ENCODE measurements at regions not wholly inside any gene's neighbourhood (a gene's known extent, or its start where the extent isn't known, plus 50 kb on each side); places are given as distances from the start of the nearest gene placed in this dataset.
A peak's percentile ranks its signal among the peaks of the same experiment; 100 is the strongest.

GRCh38 chr5:136526021-136526420 is 160.7 kb upstream of the TRPC7 start:
- in situ Hi-C loops (cut with HindIII; ENCODE audit: low sequenced_read_pairs) = no loop called here

GRCh38 chr5:136525597-136525996 is 160.3 kb upstream of the TRPC7 start:
- in situ Hi-C loops (cut with HindIII; ENCODE audit: low sequenced_read_pairs) = no loop called here

More at GRCh38 chr5:136526021-136526420, 160.7 kb upstream of the TRPC7 start:
- no peak for DNase-seq (ENCODE audit: low spot score)

GRCh38 chr5:136522217-136522956 is 157.0 kb upstream of the TRPC7 start:
- in situ Hi-C loops (cut with HindIII; ENCODE audit: low sequenced_read_pairs) = no loop called here

More at GRCh38 chr5:136525597-136525996, 160.3 kb upstream of the TRPC7 start:
- no peak for DNase-seq (ENCODE audit: low spot score)

GRCh38 chr5:136521696-136522095 is 156.4 kb upstream of the TRPC7 start:
- DNase-seq (ENCODE audit: low spot score) = no peak
- in situ Hi-C loops (cut with HindIII; ENCODE audit: low sequenced_read_pairs) = no loop called here

More at GRCh38 chr5:136522217-136522956, 157.0 kb upstream of the TRPC7 start:
- no peak for DNase-seq (ENCODE audit: low spot score)

GRCh38 chr5:136518814-136519213 is 153.5 kb upstream of the TRPC7 start:
- in situ Hi-C loops (cut with HindIII; ENCODE audit: low sequenced_read_pairs) = no loop called here
- DNase-seq (ENCODE audit: low spot score) = no peak

GRCh38 chr5:136518174-136518573 is 152.8 kb upstream of the TRPC7 start:
- in situ Hi-C loops (cut with HindIII; ENCODE audit: low sequenced_read_pairs) = no loop called here
- no peak for DNase-seq (ENCODE audit: low spot score)

- no peak for DNase-seq (ENCODE audit: low spot score)
- in situ Hi-C loops (cut with HindIII; ENCODE audit: low sequenced_read_pairs) = no loop called here
Observed at GRCh38 chr5:136517755-136518154, 152.4 kb upstream of the TRPC7 start.

GRCh38 chr5:136516637-136517036 is 151.3 kb upstream of the TRPC7 start:
- no peak for DNase-seq (ENCODE audit: low spot score)
- in situ Hi-C loops (cut with HindIII; ENCODE audit: low sequenced_read_pairs) = no loop called here

- in situ Hi-C loops (cut with HindIII; ENCODE audit: low sequenced_read_pairs) = no loop called here
- DNase-seq (ENCODE audit: low spot score) = no peak
Observed at GRCh38 chr5:136513430-136513829, 148.1 kb upstream of the TRPC7 start.

GRCh38 chr5:136511046-136511445 is 145.7 kb upstream of the TRPC7 start:
- DNase-seq (ENCODE audit: low spot score) = no peak
- in situ Hi-C loops (cut with HindIII; ENCODE audit: low sequenced_read_pairs) = no loop called here

GRCh38 chr5:136510481-136510880 is 145.1 kb upstream of the TRPC7 start:
- in situ Hi-C loops (cut with HindIII; ENCODE audit: low sequenced_read_pairs) = no loop called here
- no peak for DNase-seq (ENCODE audit: low spot score)

- DNase-seq (ENCODE audit: low spot score) = no peak
- in situ Hi-C loops (cut with HindIII; ENCODE audit: low sequenced_read_pairs) = no loop called here
Observed at GRCh38 chr5:136506131-136506530, 140.8 kb upstream of the TRPC7 start.

GRCh38 chr5:136501133-136501532 is 135.8 kb upstream of the TRPC7 start:
- in situ Hi-C loops (cut with HindIII; ENCODE audit: low sequenced_read_pairs) = no loop called here
- DNase-seq (ENCODE audit: low spot score) = no peak

GRCh38 chr5:136492587-136492986 is 127.2 kb upstream of the TRPC7 start:
- in situ Hi-C loops (cut with HindIII; ENCODE audit: low sequenced_read_pairs) = no loop called here
- DNase-seq (ENCODE audit: low spot score) = no peak

- in situ Hi-C loops (cut with HindIII; ENCODE audit: low sequenced_read_pairs) = no loop called here
- DNase-seq (ENCODE audit: low spot score) = no peak
Observed at GRCh38 chr5:136491806-136492205, 126.5 kb upstream of the TRPC7 start.

GRCh38 chr5:136484808-136485325 is 119.5 kb upstream of the TRPC7 start:
- DNase-seq (ENCODE audit: low spot score) = no peak
- in situ Hi-C loops (cut with HindIII; ENCODE audit: low sequenced_read_pairs) = no loop called here

GRCh38 chr5:136482206-136482605 is 116.9 kb upstream of the TRPC7 start:
- DNase-seq (ENCODE audit: low spot score) = no peak
- in situ Hi-C loops (cut with HindIII; ENCODE audit: low sequenced_read_pairs) = no loop called here

- in situ Hi-C loops (cut with HindIII; ENCODE audit: low sequenced_read_pairs) = no loop called here
- no peak for DNase-seq (ENCODE audit: low spot score)
Observed at GRCh38 chr5:136474466-136474865, 109.1 kb upstream of the TRPC7 start.

GRCh38 chr5:136467632-136468031 is 102.3 kb upstream of the TRPC7 start:
- no peak for DNase-seq (ENCODE audit: low spot score)
- in situ Hi-C loops (cut with HindIII; ENCODE audit: low sequenced_read_pairs) = no loop called here

GRCh38 chr5:136466041-136466415 is 100.7 kb upstream of the TRPC7 start:
- no peak for DNase-seq (ENCODE audit: low spot score)
- in situ Hi-C loops (cut with HindIII; ENCODE audit: low sequenced_read_pairs) = no loop called here

GRCh38 chr5:136458481-136458880 is 93.1 kb upstream of the TRPC7 start:
- peak; percentile 10 for DNase-seq (ENCODE audit: low spot score)
- in situ Hi-C loops (cut with HindIII; ENCODE audit: low sequenced_read_pairs) = no loop called here

Data from G401 (cell line).